ENCODE measurements at regions not wholly inside any gene's neighbourhood (a gene's known extent, or its start where the extent isn't known, plus 50 kb on each side); places are given as distances from the start of the nearest gene placed in this dataset.

GRCh38 chr14:55832122-55832911, 252.3 kb downstream of the KTN1 start:
- Histone ChIP-seq H3K27ac (ENCODE audit: insufficient read depth, low read depth, low read length) (no peak overlapping the region), H3K27me3 (ENCODE audit: control insufficient read depth in 2 of 2, insufficient read depth in 2 of 2, low read length in 2 of 2) (no peaks in the 10 kb centered on the region), H4K20me1 (replicated peaks; ENCODE audit: control insufficient read depth, extremely low read depth, insufficient read depth, low read length) (no peaks in the 10 kb centered on the region), H3K4me2 (ENCODE audit: insufficient read depth, low read length) (no peak overlapping the region), H3K36me3 (ENCODE audit: control insufficient read depth in 2 of 2, extremely low read depth in 1 of 2, insufficient read depth in 2 of 2, low read length in 2 of 2) (no peaks in the 10 kb centered on the region), H3K9me1 (replicated peaks; ENCODE audit: control insufficient read depth, extremely low read depth, insufficient read depth, low read length) (no peaks in the 10 kb centered on the region), H2AFZ (ENCODE audit: low read depth, low read length) (no peak overlapping the region), H3K79me2 (ENCODE audit: control insufficient read depth, insufficient read depth, low read length) (no peaks in the 10 kb centered on the region), H3K9ac (replicated peaks; ENCODE audit: extremely low read depth, insufficient read depth, low read length) (no peak overlapping the region), H3K4me1 (ENCODE audit: control insufficient read depth, extremely low read depth, insufficient read depth, low read length) (peaks cover 2% of the 10 kb centered on the region), H3K9me3 (replicated peaks; ENCODE audit: control insufficient read depth, insufficient read depth, low read length) (no peaks in the 10 kb centered on the region), H3K4me3 (replicated peaks in 1 of 3; ENCODE audit: insufficient read depth in 1 of 3, low read depth in 1 of 3, low read length in 3 of 3) (no peak overlapping the region)
- FAIRE-seq (no peak), DNase-seq (ENCODE audit: low read depth, low spot score) (no peak)
- intact Hi-C loops (cut with micrococcal nuclease) (no loop called here), dilution Hi-C loops (cut with MboI; ENCODE audit: extremely low pct_ligation_motif_present, low sequenced_read_pairs) (no loop called here)
- TF ChIP-seq FOS (IDR thresholded peaks at IDR 0.05; ENCODE audit: borderline replicate concordance, insufficient read depth, low read length): no peak
- ChIA-PET POLR2A (interaction anchor here (0.6 kb wide), 1 partner anchor 41 kb away, joined by 3 read pairs; no protein-coding TSS in a partner anchor), CTCF (no interaction called here)
- BruUV-seq (replicated peaks): no TSS peak

GRCh38 chr14:55832974-55833373, 253.0 kb downstream of the KTN1 start:
- FAIRE-seq: no peak
- Histone ChIP-seq H3K27ac (ENCODE audit: insufficient read depth, low read depth, low read length) (no peak overlapping the region), H2AFZ (ENCODE audit: low read depth, low read length) (no peak overlapping the region), H3K4me3 (replicated peaks in 1 of 3; ENCODE audit: insufficient read depth in 1 of 3, low read depth in 1 of 3, low read length in 3 of 3) (no peak overlapping the region), H3K79me2 (ENCODE audit: control insufficient read depth, insufficient read depth, low read length) (no peaks in the 10 kb centered on the region), H3K36me3 (ENCODE audit: control insufficient read depth in 2 of 2, extremely low read depth in 1 of 2, insufficient read depth in 2 of 2, low read length in 2 of 2) (no peaks in the 10 kb centered on the region), H3K9me1 (replicated peaks; ENCODE audit: control insufficient read depth, extremely low read depth, insufficient read depth, low read length) (no peaks in the 10 kb centered on the region), H3K27me3 (ENCODE audit: control insufficient read depth in 2 of 2, insufficient read depth in 2 of 2, low read length in 2 of 2) (no peaks in the 10 kb centered on the region), H3K9ac (replicated peaks; ENCODE audit: extremely low read depth, insufficient read depth, low read length) (no peak overlapping the region), H3K4me2 (ENCODE audit: insufficient read depth, low read length) (no peak overlapping the region), H4K20me1 (replicated peaks; ENCODE audit: control insufficient read depth, extremely low read depth, insufficient read depth, low read length) (no peaks in the 10 kb centered on the region), H3K4me1 (ENCODE audit: control insufficient read depth, extremely low read depth, insufficient read depth, low read length) (peaks cover 2% of the 10 kb centered on the region), H3K9me3 (replicated peaks; ENCODE audit: control insufficient read depth, insufficient read depth, low read length) (no peaks in the 10 kb centered on the region)
- dilution Hi-C loops (cut with MboI; ENCODE audit: extremely low pct_ligation_motif_present, low sequenced_read_pairs) (no loop called here), intact Hi-C loops (cut with micrococcal nuclease) (loop anchor here (1.0 kb wide), 1 partner anchor 11 kb away; no protein-coding TSS in a partner anchor)
- TF ChIP-seq MYC (IDR thresholded peaks at IDR 0.05; ENCODE audit: low read depth, low read length): no peak
- ChIA-PET CTCF (no interaction called here), POLR2A (no interaction called here)
- DNase-seq (ENCODE audit: low read depth, low spot score): no peak
- BruUV-seq (replicated peaks): no TSS peak
